ENCODE measurements at regions not wholly inside any gene's neighbourhood (a gene's known extent, or its start where the extent isn't known, plus 50 kb on each side); places are given as distances from the start of the nearest gene placed in this dataset.

- in situ Hi-C loops (cut with MboI; ENCODE audit: low pct_unique_long_range_greater_than_20kb, low sequenced_read_pairs, unreplicated experiment) = no loop called here
- TF ChIP-seq CTCF (IDR thresholded peaks at IDR 0.05; ENCODE audit: extremely low read depth, insufficient read depth, missing control alignments) = no peak
- no peak for DNase-seq (ENCODE audit: low spot score)
Measured at GRCh38 chr5:175388531-175388930, 55.5 kb downstream of the DRD1 start.

GRCh38 chr5:175387144-175387543 is 56.8 kb downstream of the DRD1 start:
- TF ChIP-seq CTCF (IDR thresholded peaks at IDR 0.05; ENCODE audit: extremely low read depth, insufficient read depth, missing control alignments) = no peak
- DNase-seq (ENCODE audit: low spot score) = no peak
- in situ Hi-C loops (cut with MboI; ENCODE audit: low pct_unique_long_range_greater_than_20kb, low sequenced_read_pairs, unreplicated experiment) = no loop called here

GRCh38 chr5:175386526-175386925 is 57.5 kb downstream of the DRD1 start:
- in situ Hi-C loops (cut with MboI; ENCODE audit: low pct_unique_long_range_greater_than_20kb, low sequenced_read_pairs, unreplicated experiment) = no loop called here
- DNase-seq (ENCODE audit: low spot score) = no peak
- no peak for TF ChIP-seq CTCF (IDR thresholded peaks at IDR 0.05; ENCODE audit: extremely low read depth, insufficient read depth, missing control alignments)

- no peak for TF ChIP-seq CTCF (IDR thresholded peaks at IDR 0.05; ENCODE audit: extremely low read depth, insufficient read depth, missing control alignments)
- in situ Hi-C loops (cut with MboI; ENCODE audit: low pct_unique_long_range_greater_than_20kb, low sequenced_read_pairs, unreplicated experiment) = no loop called here
- no peak for DNase-seq (ENCODE audit: low spot score)
Measured at GRCh38 chr5:175385691-175386362, 58.2 kb downstream of the DRD1 start.

GRCh38 chr5:175384724-175385552 is 59.0 kb downstream of the DRD1 start:
- TF ChIP-seq CTCF (IDR thresholded peaks at IDR 0.05; ENCODE audit: extremely low read depth, insufficient read depth, missing control alignments) = no peak
- DNase-seq (ENCODE audit: low spot score) = no peak

GRCh38 chr5:175383350-175383749 is 60.6 kb downstream of the DRD1 start:
- no peak for TF ChIP-seq CTCF (IDR thresholded peaks at IDR 0.05; ENCODE audit: extremely low read depth, insufficient read depth, missing control alignments)
- in situ Hi-C loops (cut with MboI; ENCODE audit: low pct_unique_long_range_greater_than_20kb, low sequenced_read_pairs, unreplicated experiment) = no loop called here
- no peak for DNase-seq (ENCODE audit: low spot score)

More at GRCh38 chr5:175384724-175385552, 59.0 kb downstream of the DRD1 start:
- in situ Hi-C loops (cut with MboI; ENCODE audit: low pct_unique_long_range_greater_than_20kb, low sequenced_read_pairs, unreplicated experiment) = no loop called here
